HL-60 (cell line): ENCODE measurements at regions not wholly inside any gene's neighbourhood (a gene's known extent, or its start where the extent isn't known, plus 50 kb on each side); places are given as distances from the start of the nearest gene placed in this dataset.

ENCODE experiments used
- DNase-seq, 2 experiments: peaks; one replicate each; pipeline ENCODE4 v3.0.0-alpha.2; 2010 to 2020; ENCODE audit warnings: low read depth in 1 of 2, low spot score in 1 of 2
- H3K27ac ChIP-seq: fragments of 250-450 bp; sonication (Bioruptor Pico); replicated peaks from 2 replicates; pipeline ENCODE4 v1.5.1; 2020; ENCODE audit warnings: mild to moderate bottlenecking, moderate library complexity
- H3K27me3 ChIP-seq: fragments of 250-450 bp; sonication (Bioruptor Pico); 2 replicates; pipeline ENCODE4 v1.5.1; 2021; ENCODE audit warnings: mild to moderate bottlenecking, moderate library complexity; ENCODE audit not compliant: insufficient read depth, poor library complexity, severe bottlenecking
- H3K4me3 ChIP-seq: replicated peaks from 2 replicates; pipeline ENCODE4 v1.5.1; 2011; ENCODE audit warnings: mild to moderate bottlenecking, control low read depth, low read length; ENCODE audit not compliant: insufficient read depth
- GABPA ChIP-seq: IDR thresholded peaks from 2 replicates; pipeline ENCODE4 v1.6.1; 2012; ENCODE audit warnings: low read depth
- POLR2AphosphoS5 ChIP-seq: IDR thresholded peaks from 2 replicates; pipeline ENCODE4 v1.6.1; 2012; ENCODE audit warnings: low read depth
- SPI1 ChIP-seq: IDR thresholded peaks from 2 replicates; pipeline ENCODE4 v1.6.1; 2012; ENCODE audit warnings: low read depth, mild to moderate bottlenecking, borderline replicate concordance
- TF ChIP-seq, protein P1 (sequence below): IDR thresholded peaks from 2 replicates; pipeline ENCODE4 v1.6.1; 2012; ENCODE audit warnings: low read depth; ENCODE audit not compliant: insufficient replicate concordance
- TF ChIP-seq, protein P2 (sequence below): IDR thresholded peaks from one replicate; pipeline ENCODE4 v1.5.1; 2011; ENCODE audit warnings: low read length, control low read depth, inconsistent platforms; ENCODE audit not compliant: insufficient read depth

GRCh38 chr10:128568491-128568890 lies 442.3 kb upstream of the MKI67 start:
- no peak for DNase-seq
- peaks cover 3% of the 10 kb centered on the region for H3K27me3 ChIP-seq
- no peak overlapping the region for H3K4me3 ChIP-seq
- TF ChIP-seq SPI1 (no peak), GABPA (no peak)
- TF ChIP-seq, protein P1, sequence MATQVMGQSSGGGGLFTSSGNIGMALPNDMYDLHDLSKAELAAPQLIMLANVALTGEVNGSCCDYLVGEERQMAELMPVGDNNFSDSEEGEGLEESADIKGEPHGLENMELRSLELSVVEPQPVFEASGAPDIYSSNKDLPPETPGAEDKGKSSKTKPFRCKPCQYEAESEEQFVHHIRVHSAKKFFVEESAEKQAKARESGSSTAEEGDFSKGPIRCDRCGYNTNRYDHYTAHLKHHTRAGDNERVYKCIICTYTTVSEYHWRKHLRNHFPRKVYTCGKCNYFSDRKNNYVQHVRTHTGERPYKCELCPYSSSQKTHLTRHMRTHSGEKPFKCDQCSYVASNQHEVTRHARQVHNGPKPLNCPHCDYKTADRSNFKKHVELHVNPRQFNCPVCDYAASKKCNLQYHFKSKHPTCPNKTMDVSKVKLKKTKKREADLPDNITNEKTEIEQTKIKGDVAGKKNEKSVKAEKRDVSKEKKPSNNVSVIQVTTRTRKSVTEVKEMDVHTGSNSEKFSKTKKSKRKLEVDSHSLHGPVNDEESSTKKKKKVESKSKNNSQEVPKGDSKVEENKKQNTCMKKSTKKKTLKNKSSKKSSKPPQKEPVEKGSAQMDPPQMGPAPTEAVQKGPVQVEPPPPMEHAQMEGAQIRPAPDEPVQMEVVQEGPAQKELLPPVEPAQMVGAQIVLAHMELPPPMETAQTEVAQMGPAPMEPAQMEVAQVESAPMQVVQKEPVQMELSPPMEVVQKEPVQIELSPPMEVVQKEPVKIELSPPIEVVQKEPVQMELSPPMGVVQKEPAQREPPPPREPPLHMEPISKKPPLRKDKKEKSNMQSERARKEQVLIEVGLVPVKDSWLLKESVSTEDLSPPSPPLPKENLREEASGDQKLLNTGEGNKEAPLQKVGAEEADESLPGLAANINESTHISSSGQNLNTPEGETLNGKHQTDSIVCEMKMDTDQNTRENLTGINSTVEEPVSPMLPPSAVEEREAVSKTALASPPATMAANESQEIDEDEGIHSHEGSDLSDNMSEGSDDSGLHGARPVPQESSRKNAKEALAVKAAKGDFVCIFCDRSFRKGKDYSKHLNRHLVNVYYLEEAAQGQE, result no peak
- TF ChIP-seq, protein P2, sequence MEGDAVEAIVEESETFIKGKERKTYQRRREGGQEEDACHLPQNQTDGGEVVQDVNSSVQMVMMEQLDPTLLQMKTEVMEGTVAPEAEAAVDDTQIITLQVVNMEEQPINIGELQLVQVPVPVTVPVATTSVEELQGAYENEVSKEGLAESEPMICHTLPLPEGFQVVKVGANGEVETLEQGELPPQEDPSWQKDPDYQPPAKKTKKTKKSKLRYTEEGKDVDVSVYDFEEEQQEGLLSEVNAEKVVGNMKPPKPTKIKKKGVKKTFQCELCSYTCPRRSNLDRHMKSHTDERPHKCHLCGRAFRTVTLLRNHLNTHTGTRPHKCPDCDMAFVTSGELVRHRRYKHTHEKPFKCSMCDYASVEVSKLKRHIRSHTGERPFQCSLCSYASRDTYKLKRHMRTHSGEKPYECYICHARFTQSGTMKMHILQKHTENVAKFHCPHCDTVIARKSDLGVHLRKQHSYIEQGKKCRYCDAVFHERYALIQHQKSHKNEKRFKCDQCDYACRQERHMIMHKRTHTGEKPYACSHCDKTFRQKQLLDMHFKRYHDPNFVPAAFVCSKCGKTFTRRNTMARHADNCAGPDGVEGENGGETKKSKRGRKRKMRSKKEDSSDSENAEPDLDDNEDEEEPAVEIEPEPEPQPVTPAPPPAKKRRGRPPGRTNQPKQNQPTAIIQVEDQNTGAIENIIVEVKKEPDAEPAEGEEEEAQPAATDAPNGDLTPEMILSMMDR, result no peak
- no peak overlapping the region for H3K27ac ChIP-seq

- no peak for DNase-seq
- Histone ChIP-seq H3K4me3 (no peak overlapping the region), H3K27me3 (peaks cover 3% of the 10 kb centered on the region), H3K27ac (no peak overlapping the region)
- TF ChIP-seq POLR2AphosphoS5 (no peak), GABPA (no peak), SPI1 (no peak)
- TF ChIP-seq, protein P1, result no peak
- TF ChIP-seq, protein P2, result no peak
Observed at GRCh38 chr10:128568990-128569945, 443.0 kb upstream of the MKI67 start.

DNA sequence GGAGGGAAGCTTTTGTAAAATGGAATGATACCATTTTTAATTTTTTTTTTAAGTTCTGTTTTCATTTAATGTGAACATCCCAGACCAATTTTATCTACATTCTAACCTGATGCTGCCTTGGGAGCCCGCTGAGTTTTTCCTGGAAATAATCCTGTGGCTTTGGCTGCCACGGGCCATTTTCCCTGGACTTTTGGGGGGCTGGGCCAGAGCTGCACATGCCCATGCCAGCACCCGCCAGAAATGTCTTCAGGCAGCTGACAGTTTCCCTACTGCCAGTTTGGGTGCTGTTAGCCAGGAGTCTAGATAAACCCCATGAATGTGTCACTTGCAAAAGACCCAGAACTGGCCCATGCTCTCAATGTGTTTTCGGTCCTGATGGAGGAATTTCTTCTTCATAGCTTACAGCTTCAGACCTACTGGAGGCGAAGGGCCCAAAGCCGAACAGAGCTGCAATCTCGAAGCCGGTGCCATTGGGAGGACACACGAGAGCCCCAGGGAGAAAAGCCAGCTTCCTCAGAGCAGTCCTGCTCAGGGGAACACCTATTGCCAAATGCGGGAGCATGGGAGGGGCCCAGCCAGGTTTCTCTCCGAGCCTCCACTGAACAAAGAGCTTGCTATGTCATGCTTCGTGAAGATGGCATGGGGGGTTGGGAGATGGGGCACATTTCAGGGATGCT lies 444.2 kb upstream of the MKI67 start:
- Histone ChIP-seq H3K27ac (no peak overlapping the region), H3K4me3 (no peak overlapping the region), H3K27me3 (peaks cover 3% of the 10 kb centered on the region)
- TF ChIP-seq SPI1, result no peak
- TF ChIP-seq, protein P2, result no peak
- no peak for TF ChIP-seq POLR2AphosphoS5
- TF ChIP-seq, protein P1, result no peak
- no peak for TF ChIP-seq GABPA
- DNase-seq, result no peak
